ENCODE measurements at regions not wholly inside any gene's neighbourhood (a gene's known extent, or its start where the extent isn't known, plus 50 kb on each side); places are given as distances from the start of the nearest gene placed in this dataset.
"Not testable (repeated sequence)": the region's sequence is repeated elsewhere in the genome, so short reads cannot be mapped to it uniquely, and the experiment has no call there.

DNA sequence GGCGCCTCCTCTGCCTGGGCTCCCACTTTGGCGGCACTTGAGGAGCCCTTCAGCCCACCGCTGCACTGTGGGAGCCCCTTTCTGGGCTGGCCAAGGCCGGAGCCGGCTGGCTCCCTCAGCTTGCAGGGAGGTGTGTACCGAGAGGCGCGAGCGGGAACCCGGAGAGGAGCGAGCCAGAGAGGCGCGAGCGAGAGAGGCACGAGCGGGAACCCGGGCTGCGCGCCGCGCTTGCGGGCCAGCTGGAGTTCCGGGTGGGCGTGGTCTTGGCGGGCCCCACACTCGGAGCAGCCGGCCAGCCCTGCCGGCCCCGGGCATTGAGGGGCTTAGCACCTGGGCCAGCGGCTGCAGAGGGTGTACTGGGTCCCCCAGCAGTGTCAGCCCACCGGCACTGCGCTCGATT is 79.2 kb upstream of the HIVEP1 start:
- TF ChIP-seq, protein P1, sequence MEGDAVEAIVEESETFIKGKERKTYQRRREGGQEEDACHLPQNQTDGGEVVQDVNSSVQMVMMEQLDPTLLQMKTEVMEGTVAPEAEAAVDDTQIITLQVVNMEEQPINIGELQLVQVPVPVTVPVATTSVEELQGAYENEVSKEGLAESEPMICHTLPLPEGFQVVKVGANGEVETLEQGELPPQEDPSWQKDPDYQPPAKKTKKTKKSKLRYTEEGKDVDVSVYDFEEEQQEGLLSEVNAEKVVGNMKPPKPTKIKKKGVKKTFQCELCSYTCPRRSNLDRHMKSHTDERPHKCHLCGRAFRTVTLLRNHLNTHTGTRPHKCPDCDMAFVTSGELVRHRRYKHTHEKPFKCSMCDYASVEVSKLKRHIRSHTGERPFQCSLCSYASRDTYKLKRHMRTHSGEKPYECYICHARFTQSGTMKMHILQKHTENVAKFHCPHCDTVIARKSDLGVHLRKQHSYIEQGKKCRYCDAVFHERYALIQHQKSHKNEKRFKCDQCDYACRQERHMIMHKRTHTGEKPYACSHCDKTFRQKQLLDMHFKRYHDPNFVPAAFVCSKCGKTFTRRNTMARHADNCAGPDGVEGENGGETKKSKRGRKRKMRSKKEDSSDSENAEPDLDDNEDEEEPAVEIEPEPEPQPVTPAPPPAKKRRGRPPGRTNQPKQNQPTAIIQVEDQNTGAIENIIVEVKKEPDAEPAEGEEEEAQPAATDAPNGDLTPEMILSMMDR (IDR thresholded peaks at IDR 0.05) = not testable (repeated sequence)
- not testable (repeated sequence) for TF ChIP-seq EP300 (IDR thresholded peaks at IDR 0.05)
